Upper lobe of left lung (tissue), 4 donors: ENCODE measurements at regions not wholly inside any gene's neighbourhood (a gene's known extent, or its start where the extent isn't known, plus 50 kb on each side); places are given as distances from the start of the nearest gene placed in this dataset.

Experiments used
- EP300 ChIP-seq, 4 donors: sonication (generic); formaldehyde crosslinking; IDR thresholded peaks; one replicate each; pipeline ENCODE4 v1.5.1; 2017; ENCODE audit warnings: antibody characterized with exemption in 4 of 4, control low read depth in 2 of 4
- POLR2A ChIP-seq, 4 donors: fragments of 450-650 bp; IDR thresholded peaks; one replicate each; pipeline ENCODE4 v1.5.1; 2016 to 2017; ENCODE audit warnings: antibody characterized with exemption in 4 of 4, mild to moderate bottlenecking in 2 of 4
- POLR2AphosphoS5 ChIP-seq, 2 donors: sonication (generic); formaldehyde crosslinking; IDR thresholded peaks; one replicate each; pipeline ENCODE4 v1.5.1; 2017; ENCODE audit warnings: antibody characterized with exemption in 2 of 2
- TF ChIP-seq, protein P1 (sequence below), 6 experiments: fragments of 450-650 bp in 4 of 6; fragments of 200-600 bp in 2 of 6; sonication (generic) in 2 of 6; IDR thresholded peaks; one replicate each; pipeline ENCODE4 v1.5.1; 2016 to 2019; ENCODE audit warnings: antibody characterized with exemption in 6 of 6

DNA sequence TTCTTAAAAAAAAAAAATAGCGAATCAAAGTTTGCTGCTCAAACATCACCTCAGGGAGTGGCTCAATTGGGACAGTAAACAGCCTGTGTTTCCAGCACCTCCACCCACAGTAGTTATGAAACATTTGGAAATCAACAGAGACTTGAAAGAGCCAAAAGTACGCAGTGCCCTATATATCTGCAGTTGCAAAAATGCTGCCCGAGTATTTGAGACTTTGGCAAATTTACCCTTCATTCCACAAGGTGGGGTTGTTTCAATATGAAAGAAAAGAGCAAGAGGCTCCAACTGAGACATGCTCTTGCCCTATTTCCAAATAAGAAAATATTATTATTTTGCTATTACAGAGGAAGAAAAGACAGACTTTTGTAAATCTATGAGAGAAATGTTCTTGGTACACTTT lies 851.1 kb upstream of the RAG2 start:
- TF ChIP-seq, protein P1, sequence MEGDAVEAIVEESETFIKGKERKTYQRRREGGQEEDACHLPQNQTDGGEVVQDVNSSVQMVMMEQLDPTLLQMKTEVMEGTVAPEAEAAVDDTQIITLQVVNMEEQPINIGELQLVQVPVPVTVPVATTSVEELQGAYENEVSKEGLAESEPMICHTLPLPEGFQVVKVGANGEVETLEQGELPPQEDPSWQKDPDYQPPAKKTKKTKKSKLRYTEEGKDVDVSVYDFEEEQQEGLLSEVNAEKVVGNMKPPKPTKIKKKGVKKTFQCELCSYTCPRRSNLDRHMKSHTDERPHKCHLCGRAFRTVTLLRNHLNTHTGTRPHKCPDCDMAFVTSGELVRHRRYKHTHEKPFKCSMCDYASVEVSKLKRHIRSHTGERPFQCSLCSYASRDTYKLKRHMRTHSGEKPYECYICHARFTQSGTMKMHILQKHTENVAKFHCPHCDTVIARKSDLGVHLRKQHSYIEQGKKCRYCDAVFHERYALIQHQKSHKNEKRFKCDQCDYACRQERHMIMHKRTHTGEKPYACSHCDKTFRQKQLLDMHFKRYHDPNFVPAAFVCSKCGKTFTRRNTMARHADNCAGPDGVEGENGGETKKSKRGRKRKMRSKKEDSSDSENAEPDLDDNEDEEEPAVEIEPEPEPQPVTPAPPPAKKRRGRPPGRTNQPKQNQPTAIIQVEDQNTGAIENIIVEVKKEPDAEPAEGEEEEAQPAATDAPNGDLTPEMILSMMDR (IDR thresholded peaks at IDR 0.05) = peak in 3 of 6 experiments; percentile 18 to 26 (median 20)
- TF ChIP-seq POLR2A (IDR thresholded peaks at IDR 0.05) (no peak), POLR2AphosphoS5 (IDR thresholded peaks at IDR 0.05) (no peak), EP300 (IDR thresholded peaks at IDR 0.05) (no peak)
